GM12891 (cell line): ENCODE measurements at regions not wholly inside any gene's neighbourhood (a gene's known extent, or its start where the extent isn't known, plus 50 kb on each side); places are given as distances from the start of the nearest gene placed in this dataset.

Experiments used
- PAX5 ChIP-seq: IDR thresholded peaks from 2 replicates; pipeline ENCODE4 v1.6.1; 2011; ENCODE audit warnings: low read length, moderate library complexity, mild to moderate bottlenecking; ENCODE audit not compliant: insufficient read depth, severe bottlenecking
- POLR2A ChIP-seq: IDR thresholded peaks from 2 replicates; pipeline ENCODE4 v1.6.1; 2011; ENCODE audit warnings: low read depth, low read length, control low read depth
- POLR2AphosphoS5 ChIP-seq: IDR thresholded peaks from 2 replicates; pipeline ENCODE4 v1.6.1; 2011; ENCODE audit warnings: low read depth, low read length, control low read depth
- SPI1 ChIP-seq: IDR thresholded peaks from 2 replicates; pipeline ENCODE4 v1.6.1; 2011; ENCODE audit warnings: low read depth, low read length, control low read depth
- TAF1 ChIP-seq: IDR thresholded peaks from 2 replicates; pipeline ENCODE4 v1.6.1; 2011; ENCODE audit warnings: low read depth, low read length, control low read depth

GRCh38 chr12:34223640-34224039, 201.3 kb downstream of the ALG10 start:
- TF ChIP-seq POLR2A (no peak), SPI1 (no peak), POLR2AphosphoS5 (no peak), TAF1 (no peak), PAX5 (no peak)
